ENCODE measurements at regions not wholly inside any gene's neighbourhood (a gene's known extent, or its start where the extent isn't known, plus 50 kb on each side); places are given as distances from the start of the nearest gene placed in this dataset.

DNA sequence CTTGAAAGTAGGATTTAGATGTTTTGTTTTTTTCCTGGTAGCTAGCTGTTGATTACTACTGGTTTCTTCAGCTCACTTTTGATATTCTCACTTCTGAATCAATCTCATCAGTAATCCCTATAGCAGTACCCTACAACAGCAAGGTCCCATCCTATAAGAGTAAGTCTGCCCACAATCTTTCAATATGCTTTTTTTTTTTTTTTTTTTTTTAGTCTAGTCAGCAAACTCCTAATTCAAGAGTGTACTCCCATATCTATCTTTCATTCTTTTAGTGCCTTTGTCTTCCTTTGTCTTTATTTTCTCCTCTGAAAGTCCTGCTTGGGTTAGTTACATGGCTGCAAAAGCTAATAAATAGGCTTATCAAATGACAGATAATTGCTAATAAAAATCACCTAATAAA is 362.4 kb upstream of the RIOK2 start:
- intact Hi-C loops (cut with DNase I) = no loop called here
- TF ChIP-seq, protein P1, sequence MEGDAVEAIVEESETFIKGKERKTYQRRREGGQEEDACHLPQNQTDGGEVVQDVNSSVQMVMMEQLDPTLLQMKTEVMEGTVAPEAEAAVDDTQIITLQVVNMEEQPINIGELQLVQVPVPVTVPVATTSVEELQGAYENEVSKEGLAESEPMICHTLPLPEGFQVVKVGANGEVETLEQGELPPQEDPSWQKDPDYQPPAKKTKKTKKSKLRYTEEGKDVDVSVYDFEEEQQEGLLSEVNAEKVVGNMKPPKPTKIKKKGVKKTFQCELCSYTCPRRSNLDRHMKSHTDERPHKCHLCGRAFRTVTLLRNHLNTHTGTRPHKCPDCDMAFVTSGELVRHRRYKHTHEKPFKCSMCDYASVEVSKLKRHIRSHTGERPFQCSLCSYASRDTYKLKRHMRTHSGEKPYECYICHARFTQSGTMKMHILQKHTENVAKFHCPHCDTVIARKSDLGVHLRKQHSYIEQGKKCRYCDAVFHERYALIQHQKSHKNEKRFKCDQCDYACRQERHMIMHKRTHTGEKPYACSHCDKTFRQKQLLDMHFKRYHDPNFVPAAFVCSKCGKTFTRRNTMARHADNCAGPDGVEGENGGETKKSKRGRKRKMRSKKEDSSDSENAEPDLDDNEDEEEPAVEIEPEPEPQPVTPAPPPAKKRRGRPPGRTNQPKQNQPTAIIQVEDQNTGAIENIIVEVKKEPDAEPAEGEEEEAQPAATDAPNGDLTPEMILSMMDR (IDR thresholded peaks at IDR 0.05) = no peak
- Histone ChIP-seq H3K27me3 (ENCODE audit: low read depth) (no peaks in the 10 kb centered on the region), H3K4me1 (no peaks in the 10 kb centered on the region), H3K4me3 (no peak overlapping the region), H3K27ac (no peak overlapping the region), H3K36me3 (no peaks in the 10 kb centered on the region), H3K9me3 (no peaks in the 10 kb centered on the region)
- ATAC-seq = no peak
- DNase-seq = no peak

DNA sequence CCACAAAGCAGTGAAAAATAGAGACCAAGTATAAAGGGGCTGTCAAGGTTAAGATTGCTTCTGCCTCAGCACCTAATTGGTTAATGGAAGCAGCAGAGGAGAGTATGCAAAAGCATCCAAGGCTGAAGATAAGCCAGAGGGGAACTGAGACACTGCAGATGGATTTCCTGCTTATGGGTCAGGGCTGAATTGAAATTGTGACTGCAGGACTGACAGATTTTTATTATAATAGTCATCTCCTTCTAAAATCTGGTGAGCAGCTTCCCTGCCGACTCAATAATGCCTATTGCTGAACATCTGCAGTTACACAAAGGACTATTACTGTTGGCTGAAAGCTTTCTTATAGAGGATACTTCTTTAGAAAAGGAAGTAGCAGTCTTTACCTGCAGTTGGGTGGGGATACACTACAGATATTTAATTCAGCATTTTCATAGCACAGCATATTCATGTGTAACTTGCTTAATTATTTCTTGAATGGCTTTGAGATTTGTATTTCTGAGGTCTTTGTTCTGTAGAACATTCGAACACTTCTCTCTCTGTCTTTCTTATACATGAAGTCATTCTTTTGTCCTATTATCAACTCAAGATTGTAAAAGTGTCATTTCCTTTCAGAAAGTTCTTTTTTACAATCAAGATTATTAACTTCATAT is 363.0 kb upstream of the RIOK2 start:
- H3K27ac ChIP-seq = no peak overlapping the region
- intact Hi-C loops (cut with DNase I) = no loop called here
- H3K36me3 ChIP-seq = no peaks in the 10 kb centered on the region
- no peak overlapping the region for H3K4me3 ChIP-seq
- no peaks in the 10 kb centered on the region for H3K27me3 ChIP-seq (ENCODE audit: low read depth)
- TF ChIP-seq, protein P1 (IDR thresholded peaks at IDR 0.05) = no peak
- no peaks in the 10 kb centered on the region for H3K9me3 ChIP-seq
- ATAC-seq (no peak), DNase-seq (no peak)
- H3K4me1 ChIP-seq = no peaks in the 10 kb centered on the region

DNA sequence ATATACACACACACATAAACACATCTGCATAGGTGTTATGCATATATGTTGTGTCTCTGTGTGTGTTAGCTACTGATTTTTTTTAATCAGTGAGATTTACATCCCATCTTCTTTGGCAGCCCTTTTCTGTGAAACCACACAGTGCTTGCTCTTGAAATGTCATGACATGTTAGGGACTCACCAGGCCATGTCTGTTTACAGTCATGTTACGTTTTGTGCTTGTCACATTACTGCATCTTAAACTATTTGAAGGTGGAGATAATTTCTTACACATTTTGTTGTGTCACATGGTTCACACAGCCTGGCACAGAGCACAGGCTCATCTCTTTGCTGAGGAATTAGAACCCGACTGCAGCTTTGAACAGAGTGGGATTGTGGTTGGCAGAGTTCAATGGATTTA is 364.4 kb upstream of the RIOK2 start:
- no peak for DNase-seq
- intact Hi-C loops (cut with DNase I) = no loop called here
- TF ChIP-seq, protein P1 (IDR thresholded peaks at IDR 0.05) = no peak
- H3K4me3 ChIP-seq = no peak overlapping the region
- H3K4me1 ChIP-seq = no peaks in the 10 kb centered on the region
- no peaks in the 10 kb centered on the region for H3K9me3 ChIP-seq
- H3K27ac ChIP-seq = no peak overlapping the region
- no peak for ATAC-seq
- H3K36me3 ChIP-seq = no peaks in the 10 kb centered on the region
- H3K27me3 ChIP-seq (ENCODE audit: low read depth) = no peaks in the 10 kb centered on the region

DNA sequence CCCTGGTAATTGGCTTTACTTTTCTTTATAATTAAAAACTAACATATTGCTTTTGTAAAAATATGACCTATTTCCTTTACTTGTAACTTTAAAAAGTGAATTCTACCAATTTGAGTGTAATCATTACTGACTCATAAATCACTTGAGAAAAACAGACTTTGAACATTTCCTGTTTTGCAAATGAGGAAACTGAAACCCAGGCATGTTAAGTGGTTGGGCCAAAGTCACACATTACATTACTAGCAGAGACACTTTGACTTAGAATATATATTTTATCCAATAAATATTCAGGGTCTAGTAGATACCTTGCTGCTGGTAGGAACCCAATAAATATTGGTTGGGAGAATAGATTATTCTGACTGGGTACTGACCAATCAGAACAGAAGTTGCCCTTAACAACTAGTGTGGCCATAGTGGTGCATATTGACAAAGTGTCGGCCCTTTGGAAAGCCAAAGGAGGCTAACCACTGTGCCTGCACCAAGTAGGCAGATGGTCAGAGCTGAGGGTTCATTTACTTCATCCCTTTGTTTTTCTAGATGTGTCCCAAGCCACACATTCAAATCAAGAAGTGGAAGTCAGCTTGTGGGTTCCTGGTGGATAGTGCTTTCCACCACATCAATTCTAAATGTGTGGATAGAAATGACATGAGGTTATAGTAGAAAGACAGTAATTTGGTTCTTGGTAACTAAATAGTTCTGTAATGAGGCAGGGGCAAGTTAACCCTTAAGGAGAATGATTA is 365.1 kb upstream of the RIOK2 start:
- H3K4me1 ChIP-seq = no peaks in the 10 kb centered on the region
- TF ChIP-seq, protein P1 (IDR thresholded peaks at IDR 0.05) = no peak
- no peaks in the 10 kb centered on the region for H3K36me3 ChIP-seq
- no peak overlapping the region for H3K27ac ChIP-seq
- ATAC-seq (peak; percentile 25 to 57), DNase-seq (no peak)
- H3K9me3 ChIP-seq = no peaks in the 10 kb centered on the region
- no peak overlapping the region for H3K4me3 ChIP-seq
- intact Hi-C loops (cut with DNase I) = no loop called here
- H3K27me3 ChIP-seq (ENCODE audit: low read depth) = no peaks in the 10 kb centered on the region

DNA sequence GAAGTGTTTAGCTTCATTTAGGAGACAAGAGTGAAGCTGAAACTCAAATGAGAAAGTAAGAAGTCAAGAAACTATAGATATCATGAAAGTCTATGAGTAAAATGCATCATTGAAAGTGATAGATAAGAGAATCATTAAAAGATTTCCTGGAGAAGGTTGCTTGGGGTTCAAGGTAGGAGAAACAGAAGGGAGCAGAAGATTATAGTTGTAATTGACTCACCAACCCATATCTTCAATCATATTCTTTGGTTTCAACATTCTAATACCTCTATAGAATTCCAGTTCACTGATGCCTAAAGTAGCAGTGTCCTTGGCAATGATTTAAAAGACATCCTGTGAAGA is 365.7 kb upstream of the RIOK2 start:
- ATAC-seq (no peak), DNase-seq (no peak)
- H3K27ac ChIP-seq = no peak overlapping the region
- H3K4me3 ChIP-seq = no peak overlapping the region
- no peaks in the 10 kb centered on the region for H3K4me1 ChIP-seq
- intact Hi-C loops (cut with DNase I) = no loop called here
- TF ChIP-seq, protein P1 (IDR thresholded peaks at IDR 0.05) = no peak
- no peaks in the 10 kb centered on the region for H3K36me3 ChIP-seq
- no peaks in the 10 kb centered on the region for H3K27me3 ChIP-seq (ENCODE audit: low read depth)
- no peaks in the 10 kb centered on the region for H3K9me3 ChIP-seq

All from lower lobe of right lung (tissue), 2 donors.